ENCODE measurements at regions not wholly inside any gene's neighbourhood (a gene's known extent, or its start where the extent isn't known, plus 50 kb on each side); places are given as distances from the start of the nearest gene placed in this dataset.

DNA sequence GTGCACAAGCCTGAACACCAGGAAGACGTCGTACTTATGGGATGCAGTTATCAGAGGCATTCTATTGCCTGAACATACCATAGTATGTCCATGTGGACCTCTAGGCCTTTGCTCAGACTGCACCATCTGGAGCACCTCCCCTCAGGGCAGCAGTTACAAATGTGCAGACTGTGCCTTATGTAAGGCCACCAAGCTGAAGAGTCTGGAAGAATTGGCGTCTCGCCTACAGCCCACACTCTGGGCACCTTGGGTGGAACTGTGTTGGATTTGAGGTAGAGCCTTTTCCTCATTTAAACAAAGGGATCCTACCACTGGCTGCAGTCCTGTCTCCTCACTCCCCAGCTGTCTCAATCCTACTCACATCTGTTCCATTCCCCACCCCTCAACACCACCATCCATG, 204.3 kb upstream of the FRMD6 start:
- TF ChIP-seq CTCF (IDR thresholded peaks at IDR 0.05) = no peak
- TF ChIP-seq POLR2A (IDR thresholded peaks at IDR 0.05) = no peak

All from heart left ventricle (tissue), 13 donors.